ENCODE measurements at regions not wholly inside any gene's neighbourhood (a gene's known extent, or its start where the extent isn't known, plus 50 kb on each side); places are given as distances from the start of the nearest gene placed in this dataset.
A peak's percentile ranks its signal among the peaks of the same experiment; 100 is the strongest.

- H3K79me1 ChIP-seq (ENCODE audit: low read length), result peaks cover 3% of the 10 kb centered on the region
- H3K36me3 ChIP-seq (ENCODE audit: control insufficient read depth, insufficient read depth, low read length), result no peaks in the 10 kb centered on the region
- no peak overlapping the region for H3K27ac ChIP-seq (ENCODE audit: low read depth, low read length)
- H3K79me2 ChIP-seq (ENCODE audit: control insufficient read depth, insufficient read depth, low read length), result no peaks in the 10 kb centered on the region
- peaks cover 9% of the 10 kb centered on the region for H3K4me1 ChIP-seq (ENCODE audit: control insufficient read depth, low read depth, low read length)
- no peak overlapping the region for H3K18ac ChIP-seq (ENCODE audit: low read length)
- H2AK5ac ChIP-seq (ENCODE audit: low read length), result no peak overlapping the region
- WGBS (ENCODE audit: extremely low coverage, insufficient coverage, low lambda C conversion rate), result no CpG with 5 or more reads among the region's 5 CpGs
- H4K5ac ChIP-seq (ENCODE audit: low read length), result no peak overlapping the region
- no peak overlapping the region for H2BK15ac ChIP-seq (replicated peaks; ENCODE audit: low read depth)
- H3K56ac ChIP-seq (ENCODE audit: low read length), result no peak overlapping the region
- no peak overlapping the region for H3K23ac ChIP-seq (ENCODE audit: low read length)
- H3K4me2 ChIP-seq (ENCODE audit: low read length), result no peak overlapping the region
- no peaks in the 10 kb centered on the region for H3K27me3 ChIP-seq (ENCODE audit: insufficient read depth, low read length, poor library complexity)
- H4K8ac ChIP-seq (ENCODE audit: low read depth, low read length), result no peak overlapping the region
- peak; percentile 59 for DNase-seq
- H3K4me3 ChIP-seq (ENCODE audit: low read length), result no peak overlapping the region
- no peak overlapping the region for H3K4ac ChIP-seq (ENCODE audit: low read depth, low read length)
- H2BK120ac ChIP-seq (ENCODE audit: low read depth, low read length), result no peak overlapping the region
- no peak overlapping the region for H3K9ac ChIP-seq (ENCODE audit: low read length)
- no peak overlapping the region for H2BK5ac ChIP-seq (ENCODE audit: low read length)
Measured at GRCh38 chr6:21898107-21898796, 304.7 kb downstream of the SOX4 start.

DNA sequence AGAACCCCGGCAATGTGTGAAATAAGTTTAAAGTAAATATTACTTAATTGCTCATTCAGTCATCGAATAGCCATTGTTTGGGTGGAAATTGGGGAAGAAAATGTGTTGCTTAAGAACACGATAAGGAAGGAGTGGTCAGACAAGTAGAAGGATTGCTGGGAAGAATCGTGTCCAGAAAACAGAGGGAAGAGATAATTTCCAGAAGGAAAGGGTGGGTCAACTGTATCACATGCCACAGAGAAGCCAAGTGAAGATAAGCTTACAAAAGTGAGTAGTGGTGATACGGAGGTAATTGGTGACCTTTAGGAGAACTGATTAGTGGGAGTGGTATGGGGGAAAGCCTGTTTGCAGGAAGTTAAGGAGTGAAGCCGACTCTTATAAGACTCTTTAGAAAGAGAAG is 306.2 kb downstream of the SOX4 start:
- H3K56ac ChIP-seq (ENCODE audit: low read length), result peak overlapping the region; percentile 15
- no peak overlapping the region for H2BK15ac ChIP-seq (replicated peaks; ENCODE audit: low read depth)
- no peak overlapping the region for H3K4me2 ChIP-seq (ENCODE audit: low read length)
- H3K4ac ChIP-seq (ENCODE audit: low read depth, low read length), result no peak overlapping the region
- H3K18ac ChIP-seq (ENCODE audit: low read length), result no peak overlapping the region
- peaks cover 2% of the 10 kb centered on the region for H3K79me1 ChIP-seq (ENCODE audit: low read length)
- H2AK5ac ChIP-seq (ENCODE audit: low read length), result no peak overlapping the region
- no peak overlapping the region for H3K23ac ChIP-seq (ENCODE audit: low read length)
- no peak overlapping the region for H4K8ac ChIP-seq (ENCODE audit: low read depth, low read length)
- peak; percentile 73 for DNase-seq
- H2BK120ac ChIP-seq (ENCODE audit: low read depth, low read length), result peak overlapping the region; percentile 17
- H4K5ac ChIP-seq (ENCODE audit: low read length), result no peak overlapping the region
- no peaks in the 10 kb centered on the region for H3K27me3 ChIP-seq (ENCODE audit: insufficient read depth, low read length, poor library complexity)
- peaks cover 9% of the 10 kb centered on the region for H3K4me1 ChIP-seq (ENCODE audit: control insufficient read depth, low read depth, low read length)
- no peak overlapping the region for H3K4me3 ChIP-seq (ENCODE audit: low read length)
- no peak overlapping the region for H3K9ac ChIP-seq (ENCODE audit: low read length)
- WGBS (ENCODE audit: extremely low coverage, insufficient coverage, low lambda C conversion rate), result 100% methylated on average over 1 of the region's 6 CpGs
- no peaks in the 10 kb centered on the region for H3K79me2 ChIP-seq (ENCODE audit: control insufficient read depth, insufficient read depth, low read length)
- no peaks in the 10 kb centered on the region for H3K36me3 ChIP-seq (ENCODE audit: control insufficient read depth, insufficient read depth, low read length)
- peak overlapping the region; percentile 75 for H3K27ac ChIP-seq (ENCODE audit: low read depth, low read length)
- peak overlapping the region; percentile 75 for H2BK5ac ChIP-seq (ENCODE audit: low read length)

DNA sequence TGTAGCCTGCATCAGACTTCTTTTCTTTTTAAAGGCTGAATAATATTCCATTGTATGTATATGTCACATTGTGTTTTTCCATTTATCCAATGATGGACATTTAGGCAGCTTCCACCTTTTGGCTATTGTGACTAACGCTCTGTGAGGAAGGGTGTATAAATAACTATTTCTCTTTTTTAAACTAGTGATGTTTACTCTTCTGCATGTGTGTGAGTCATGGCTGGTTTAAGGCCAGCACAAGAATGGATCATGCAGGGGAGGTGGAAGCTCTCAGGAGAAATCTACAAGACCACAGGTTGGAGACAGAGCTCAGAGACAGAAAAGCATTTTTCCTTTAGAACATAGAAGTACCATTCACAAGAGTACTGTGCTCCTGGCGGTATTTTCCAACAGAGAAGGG is 307.2 kb downstream of the SOX4 start:
- Histone ChIP-seq H2BK5ac (ENCODE audit: low read length) (peak overlapping the region; percentile 74), H4K8ac (ENCODE audit: low read depth, low read length) (no peak overlapping the region)
- no peak for DNase-seq

GRCh38 chr6:21902628-21903169 is 309.1 kb downstream of the SOX4 start:
- Histone ChIP-seq H3K4me3 (ENCODE audit: low read length) (no peak overlapping the region), H3K79me2 (ENCODE audit: control insufficient read depth, insufficient read depth, low read length) (no peaks in the 10 kb centered on the region), H3K4me2 (ENCODE audit: low read length) (no peak overlapping the region), H2BK5ac (ENCODE audit: low read length) (peak overlapping the region; percentile 59), H3K4ac (ENCODE audit: low read depth, low read length) (peak overlapping the region; percentile 18), H2BK120ac (ENCODE audit: low read depth, low read length) (no peak overlapping the region), H3K36me3 (ENCODE audit: control insufficient read depth, insufficient read depth, low read length) (no peaks in the 10 kb centered on the region), H4K5ac (ENCODE audit: low read length) (no peak overlapping the region), H2AK5ac (ENCODE audit: low read length) (peak overlapping the region; percentile 62), H3K23ac (ENCODE audit: low read length) (no peak overlapping the region), H3K56ac (ENCODE audit: low read length) (peak overlapping the region; percentile 47), H3K4me1 (ENCODE audit: control insufficient read depth, low read depth, low read length) (peaks cover 9% of the 10 kb centered on the region), H3K79me1 (ENCODE audit: low read length) (peaks cover 3% of the 10 kb centered on the region), H3K9ac (ENCODE audit: low read length) (no peak overlapping the region), H3K27ac (ENCODE audit: low read depth, low read length) (peak overlapping the region; percentile 57), H4K8ac (ENCODE audit: low read depth, low read length) (no peak overlapping the region), H3K18ac (ENCODE audit: low read length) (peak overlapping the region; percentile 39), H2BK15ac (replicated peaks; ENCODE audit: low read depth) (no peak overlapping the region), H3K27me3 (ENCODE audit: insufficient read depth, low read length, poor library complexity) (no peaks in the 10 kb centered on the region)
- DNase-seq, result peak; percentile 54
- no CpG with 5 or more reads among the region's 7 CpGs for WGBS (ENCODE audit: extremely low coverage, insufficient coverage, low lambda C conversion rate)

More for the DNA sequence above, 307.2 kb downstream of the SOX4 start:
- Histone ChIP-seq H3K9ac (ENCODE audit: low read length) (no peak overlapping the region), H3K23ac (ENCODE audit: low read length) (no peak overlapping the region), H3K27ac (ENCODE audit: low read depth, low read length) (peak overlapping the region; percentile 76), H2BK15ac (replicated peaks; ENCODE audit: low read depth) (no peak overlapping the region), H3K27me3 (ENCODE audit: insufficient read depth, low read length, poor library complexity) (no peaks in the 10 kb centered on the region), H3K4me3 (ENCODE audit: low read length) (no peak overlapping the region), H3K4ac (ENCODE audit: low read depth, low read length) (peak overlapping the region; percentile 88), H3K4me1 (ENCODE audit: control insufficient read depth, low read depth, low read length) (peaks cover 9% of the 10 kb centered on the region), H3K18ac (ENCODE audit: low read length) (peak overlapping the region; percentile 61), H2BK120ac (ENCODE audit: low read depth, low read length) (peak overlapping the region; percentile 90), H3K79me1 (ENCODE audit: low read length) (peaks cover 2% of the 10 kb centered on the region), H3K4me2 (ENCODE audit: low read length) (no peak overlapping the region), H3K79me2 (ENCODE audit: control insufficient read depth, insufficient read depth, low read length) (no peaks in the 10 kb centered on the region), H2AK5ac (ENCODE audit: low read length) (no peak overlapping the region), H3K36me3 (ENCODE audit: control insufficient read depth, insufficient read depth, low read length) (no peaks in the 10 kb centered on the region), H4K5ac (ENCODE audit: low read length) (no peak overlapping the region), H3K56ac (ENCODE audit: low read length) (no peak overlapping the region)
- no CpG with 5 or more reads among the region's 2 CpGs for WGBS (ENCODE audit: extremely low coverage, insufficient coverage, low lambda C conversion rate)

GRCh38 chr6:21905531-21905930 is 312.0 kb downstream of the SOX4 start:
- no peak overlapping the region for H3K9ac ChIP-seq (ENCODE audit: low read length)
- H3K18ac ChIP-seq (ENCODE audit: low read length), result no peak overlapping the region
- no CpG with 5 or more reads among the region's 2 CpGs for WGBS (ENCODE audit: extremely low coverage, insufficient coverage, low lambda C conversion rate)
- no peak overlapping the region for H3K4me3 ChIP-seq (ENCODE audit: low read length)
- H3K27ac ChIP-seq (ENCODE audit: low read depth, low read length), result no peak overlapping the region
- no peak overlapping the region for H2AK5ac ChIP-seq (ENCODE audit: low read length)
- no peak overlapping the region for H2BK15ac ChIP-seq (replicated peaks; ENCODE audit: low read depth)
- no peak overlapping the region for H3K56ac ChIP-seq (ENCODE audit: low read length)
- H3K23ac ChIP-seq (ENCODE audit: low read length), result no peak overlapping the region
- H3K4me1 ChIP-seq (ENCODE audit: control insufficient read depth, low read depth, low read length), result peaks cover 10% of the 10 kb centered on the region
- H3K27me3 ChIP-seq (ENCODE audit: insufficient read depth, low read length, poor library complexity), result no peaks in the 10 kb centered on the region
- H3K36me3 ChIP-seq (ENCODE audit: control insufficient read depth, insufficient read depth, low read length), result no peaks in the 10 kb centered on the region
- H4K5ac ChIP-seq (ENCODE audit: low read length), result no peak overlapping the region
- H2BK5ac ChIP-seq (ENCODE audit: low read length), result no peak overlapping the region
- H3K4me2 ChIP-seq (ENCODE audit: low read length), result no peak overlapping the region
- no peak overlapping the region for H4K8ac ChIP-seq (ENCODE audit: low read depth, low read length)
- H2BK120ac ChIP-seq (ENCODE audit: low read depth, low read length), result no peak overlapping the region
- peaks cover 2% of the 10 kb centered on the region for H3K79me2 ChIP-seq (ENCODE audit: control insufficient read depth, insufficient read depth, low read length)
- peaks cover 5% of the 10 kb centered on the region for H3K79me1 ChIP-seq (ENCODE audit: low read length)
- DNase-seq, result no peak
- H3K4ac ChIP-seq (ENCODE audit: low read depth, low read length), result no peak overlapping the region

DNA sequence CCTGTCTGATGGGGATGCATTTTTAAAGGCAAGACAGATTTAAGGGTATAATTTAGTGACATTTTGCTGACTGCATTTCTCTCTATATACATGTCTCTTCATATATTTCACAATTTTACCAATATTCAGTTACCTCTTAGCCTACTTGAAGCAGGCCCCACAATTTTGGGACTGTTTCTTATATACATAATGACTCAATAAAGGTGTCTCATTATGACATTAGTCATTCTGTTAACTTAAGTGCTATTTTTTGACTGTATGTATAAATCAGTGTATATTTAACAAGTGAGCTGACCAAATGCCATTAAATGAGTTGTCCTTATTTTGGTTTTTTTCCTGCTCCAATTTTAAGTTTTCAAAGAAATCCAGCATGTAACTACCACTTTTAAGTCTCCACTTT is 313.3 kb downstream of the SOX4 start:
- Histone ChIP-seq H3K4ac (ENCODE audit: low read depth, low read length) (no peak overlapping the region), H4K5ac (ENCODE audit: low read length) (no peak overlapping the region), H3K79me1 (ENCODE audit: low read length) (peaks cover 5% of the 10 kb centered on the region), H3K27me3 (ENCODE audit: insufficient read depth, low read length, poor library complexity) (no peaks in the 10 kb centered on the region), H3K23ac (ENCODE audit: low read length) (no peak overlapping the region), H3K4me3 (ENCODE audit: low read length) (no peak overlapping the region), H3K56ac (ENCODE audit: low read length) (no peak overlapping the region), H4K8ac (ENCODE audit: low read depth, low read length) (no peak overlapping the region), H3K4me1 (ENCODE audit: control insufficient read depth, low read depth, low read length) (peaks cover 10% of the 10 kb centered on the region), H2BK5ac (ENCODE audit: low read length) (no peak overlapping the region), H2AK5ac (ENCODE audit: low read length) (no peak overlapping the region), H3K79me2 (ENCODE audit: control insufficient read depth, insufficient read depth, low read length) (peaks cover 4% of the 10 kb centered on the region), H3K36me3 (ENCODE audit: control insufficient read depth, insufficient read depth, low read length) (no peaks in the 10 kb centered on the region), H3K18ac (ENCODE audit: low read length) (peak overlapping the region; percentile 51), H3K27ac (ENCODE audit: low read depth, low read length) (no peak overlapping the region), H3K9ac (ENCODE audit: low read length) (no peak overlapping the region), H3K4me2 (ENCODE audit: low read length) (no peak overlapping the region), H2BK120ac (ENCODE audit: low read depth, low read length) (no peak overlapping the region), H2BK15ac (replicated peaks; ENCODE audit: low read depth) (no peak overlapping the region)
- DNase-seq, result no peak

Data from mesendoderm (in vitro differentiated cells).